NOMO-1 treated with dmso at 0.1 percent for 144 hours (cell line): ENCODE measurements at regions not wholly inside any gene's neighbourhood (a gene's known extent, or its start where the extent isn't known, plus 50 kb on each side); places are given as distances from the start of the nearest gene placed in this dataset.

ENCODE experiments used
- DNase-seq: peaks from one replicate; lab custom pipeline; 2025; ENCODE audit not compliant: unreplicated experiment; lab: John Stamatoyannopoulos, UW

DNA sequence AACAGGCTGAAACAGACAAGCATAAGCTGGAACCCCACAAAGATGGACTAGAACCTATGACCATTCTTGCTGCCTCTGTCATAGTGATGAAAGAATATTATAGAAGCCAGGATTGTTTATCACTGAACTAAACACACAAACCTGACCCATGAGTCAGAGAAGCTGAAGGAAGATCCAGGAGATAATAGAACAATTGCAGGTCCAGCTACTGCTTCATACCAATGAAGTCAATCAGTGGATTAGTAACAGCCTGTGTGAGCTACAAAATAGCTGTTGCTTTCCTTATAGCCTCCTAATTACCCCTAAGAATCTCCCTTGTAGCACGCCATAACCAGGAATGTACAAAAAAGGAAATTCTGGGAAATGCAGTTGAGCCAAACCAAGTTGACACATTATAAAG is 459.9 kb upstream of the ZNF462 start:
- DNase-seq = no peak

DNA sequence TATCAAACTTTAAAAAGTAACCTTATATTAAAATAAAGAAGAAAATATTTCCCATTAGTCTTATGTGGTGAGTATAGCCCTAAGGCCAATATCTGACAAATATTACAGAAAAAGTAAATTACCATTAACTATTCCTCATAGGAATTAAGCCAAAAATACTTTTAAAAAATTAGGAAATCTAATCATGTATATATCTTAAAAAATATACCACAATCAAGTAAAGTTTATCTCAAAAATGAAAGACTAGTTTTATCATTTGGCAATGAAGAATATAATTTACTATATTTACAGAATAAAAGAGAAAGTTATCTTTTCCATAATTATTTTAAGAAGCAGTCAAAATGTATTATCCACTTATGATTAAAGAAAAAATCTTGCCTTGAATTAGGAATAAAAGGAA is 458.8 kb upstream of the ZNF462 start:
- DNase-seq = no peak

DNA sequence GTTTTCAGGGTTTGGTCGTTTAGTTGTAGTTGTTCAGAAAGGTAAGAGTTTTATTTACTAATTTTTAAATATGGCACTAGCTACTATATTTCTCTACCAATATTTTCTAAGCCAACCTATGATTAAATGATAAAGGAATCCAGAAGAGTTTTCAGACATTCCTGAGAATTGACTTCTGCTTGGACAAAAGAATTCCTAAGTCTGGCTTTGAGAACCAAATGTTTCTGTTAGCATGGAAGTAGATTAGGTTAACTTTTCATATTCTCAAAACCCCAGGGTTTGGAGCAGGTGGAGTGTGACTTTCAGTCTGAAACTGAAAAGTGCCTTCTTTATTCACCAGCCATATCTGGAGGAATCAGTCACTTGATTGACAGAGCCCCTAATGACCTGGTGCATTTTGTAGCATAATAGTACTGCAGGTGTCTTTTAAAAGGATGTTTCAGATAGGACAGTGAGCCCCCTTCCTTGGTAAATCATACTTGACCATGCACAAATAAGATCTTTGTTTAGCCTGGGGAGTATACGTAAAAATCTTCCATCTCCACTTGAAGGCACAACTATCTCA is 457.0 kb upstream of the ZNF462 start:
- DNase-seq = no peak

DNA sequence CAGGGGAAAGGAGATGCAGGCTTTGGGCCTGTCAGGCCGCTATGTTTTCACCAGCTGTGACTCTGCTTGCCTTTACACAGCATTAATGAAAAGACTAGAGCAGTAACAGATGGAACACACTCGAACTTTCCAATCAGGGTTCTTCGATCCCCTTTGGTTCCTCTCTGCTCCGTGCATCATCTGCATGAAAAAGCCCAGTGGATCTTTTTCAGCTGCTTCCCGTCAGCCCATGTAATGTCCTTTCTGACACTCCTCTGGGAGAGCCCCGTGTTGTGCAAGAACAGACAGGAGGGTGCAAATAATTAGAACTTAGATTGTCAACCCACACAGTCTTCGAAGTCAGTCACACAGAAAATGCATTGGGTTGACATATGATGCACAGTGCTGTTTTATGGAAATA is 448.9 kb upstream of the ZNF462 start:
- DNase-seq = no peak

DNA sequence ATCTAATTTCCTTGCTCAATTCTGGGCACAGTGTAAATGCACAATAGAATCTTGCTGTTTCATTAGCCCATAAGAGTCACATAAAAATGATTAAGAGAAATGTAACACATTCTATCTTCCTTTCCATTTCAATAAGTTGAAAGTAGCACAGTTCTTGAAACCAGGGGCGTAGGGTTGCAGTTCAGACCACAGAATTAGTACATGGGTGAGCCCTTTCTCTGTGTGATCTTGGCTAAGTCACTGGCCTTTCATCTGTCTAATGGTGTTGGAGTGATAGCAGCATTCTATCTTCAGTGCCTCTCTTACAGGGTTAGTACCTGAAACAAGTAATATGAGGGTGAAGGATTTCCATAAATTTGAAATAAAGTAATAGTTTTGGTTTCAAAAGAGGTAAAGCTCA is 445.3 kb upstream of the ZNF462 start:
- no peak for DNase-seq

DNA sequence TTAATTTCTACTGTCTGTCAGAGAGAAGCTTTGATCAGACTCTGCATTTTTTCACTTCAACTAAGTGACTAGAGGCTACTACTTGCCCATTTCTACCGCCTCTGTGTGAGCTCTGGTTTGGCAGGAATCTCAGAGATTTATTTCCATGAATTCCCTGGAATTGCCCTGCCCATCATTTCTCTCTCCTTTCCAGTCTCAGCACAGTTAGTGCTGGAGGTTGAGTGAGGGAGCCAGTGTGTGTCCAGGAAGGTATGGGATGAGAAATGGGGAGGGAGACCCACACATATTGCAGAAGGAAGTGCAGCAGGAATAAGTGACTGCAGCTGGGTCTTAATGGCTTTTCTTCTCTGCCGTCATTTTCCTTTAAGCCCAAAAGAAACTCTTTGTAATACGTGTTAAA is 443.1 kb upstream of the ZNF462 start:
- DNase-seq = no peak

DNA sequence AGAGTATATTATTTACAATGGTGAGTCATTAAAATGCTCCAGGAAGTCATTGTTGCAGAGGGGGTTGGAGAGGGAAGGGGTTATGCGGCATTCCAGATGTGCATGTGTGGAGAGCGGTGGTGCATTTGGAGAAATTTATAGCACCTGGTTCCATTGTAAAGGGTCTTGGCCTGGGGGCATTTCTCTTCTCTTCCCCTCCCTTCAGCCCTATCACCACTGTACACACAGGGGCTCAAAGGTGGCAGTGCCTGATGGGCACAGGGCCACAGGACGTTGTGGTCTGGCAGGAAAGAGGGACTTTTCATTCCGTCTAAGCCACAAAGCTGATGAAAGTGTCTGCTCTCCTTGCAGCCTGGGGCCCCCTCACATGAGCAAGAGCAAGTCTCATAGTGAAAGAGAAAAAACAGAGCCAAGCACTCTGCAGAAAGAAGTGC is 442.4 kb upstream of the ZNF462 start:
- DNase-seq = no peak

DNA sequence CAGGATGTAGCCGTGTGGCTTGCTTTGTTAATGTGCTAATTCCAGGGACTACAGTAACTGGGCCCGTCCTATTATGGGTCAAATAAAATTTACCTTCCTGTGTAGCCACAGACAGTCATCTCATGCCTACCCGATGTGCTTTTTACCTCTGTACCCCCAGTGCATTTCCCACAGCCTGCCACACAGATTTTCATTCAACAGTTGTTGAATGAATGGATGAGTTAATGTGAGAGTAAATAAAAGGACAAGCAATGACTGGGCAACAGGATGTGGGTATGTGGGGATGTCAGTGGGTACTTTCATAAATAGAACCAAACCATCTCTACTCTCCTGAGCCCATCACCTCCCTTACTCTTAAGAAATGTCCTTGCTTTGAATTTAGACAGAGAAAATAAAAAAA is 441.2 kb upstream of the ZNF462 start:
- no peak for DNase-seq

DNA sequence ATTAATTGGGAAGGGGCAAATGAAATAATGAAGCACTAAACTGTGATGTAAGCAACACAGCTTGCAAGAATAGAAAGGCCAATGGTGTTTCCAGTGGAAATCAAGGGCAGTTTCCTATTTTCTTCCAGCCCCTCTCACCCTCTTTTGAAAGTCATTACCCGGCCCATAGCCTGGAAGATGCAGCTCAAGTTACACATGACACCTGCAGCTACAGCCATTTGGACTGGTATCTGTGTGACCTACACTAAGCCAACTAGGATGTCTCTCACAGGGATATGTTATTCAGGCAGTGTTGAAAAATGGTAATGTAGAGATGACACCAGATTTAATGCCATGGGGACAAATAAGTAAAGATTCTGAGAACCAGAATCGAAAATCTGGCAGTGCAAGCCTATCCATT is 439.4 kb upstream of the ZNF462 start:
- no peak for DNase-seq

DNA sequence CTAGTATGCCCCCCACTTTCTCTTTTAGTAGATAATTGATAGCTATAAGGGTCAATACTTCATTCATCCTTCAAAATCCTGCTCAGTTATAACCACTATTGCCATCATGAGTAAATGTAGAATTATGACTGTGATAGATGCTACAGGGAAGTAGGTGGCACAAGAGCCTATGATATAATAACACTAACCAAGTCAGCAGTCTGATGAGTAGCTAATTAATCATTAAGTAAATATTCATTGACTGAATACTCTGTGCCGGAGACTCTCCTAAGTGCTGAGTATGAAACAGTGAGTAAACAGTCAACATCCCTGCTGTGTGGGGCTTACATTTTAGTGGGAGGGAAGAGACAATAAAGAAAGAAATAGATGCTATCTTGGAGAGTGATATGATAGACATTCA is 430.3 kb upstream of the ZNF462 start:
- no peak for DNase-seq

DNA sequence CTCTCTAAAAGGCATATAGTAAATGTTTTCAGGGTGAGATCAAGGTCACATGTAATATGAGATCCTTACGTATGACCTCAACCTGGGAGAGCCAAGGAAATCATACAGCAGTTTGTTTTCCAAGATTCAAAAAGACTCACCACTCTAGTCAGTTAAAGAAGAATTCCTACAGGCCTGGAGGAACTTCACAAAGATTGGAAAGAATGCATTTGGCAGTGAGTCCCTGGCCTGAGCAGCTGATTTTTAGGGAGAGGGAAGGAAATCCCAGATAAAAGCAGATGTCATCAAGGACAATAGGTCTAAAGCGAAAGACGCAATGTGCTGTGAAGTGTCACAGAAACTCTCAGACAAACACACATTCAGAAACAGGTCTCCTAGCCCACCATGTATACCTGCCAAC is 424.0 kb upstream of the ZNF462 start:
- DNase-seq = no peak

DNA sequence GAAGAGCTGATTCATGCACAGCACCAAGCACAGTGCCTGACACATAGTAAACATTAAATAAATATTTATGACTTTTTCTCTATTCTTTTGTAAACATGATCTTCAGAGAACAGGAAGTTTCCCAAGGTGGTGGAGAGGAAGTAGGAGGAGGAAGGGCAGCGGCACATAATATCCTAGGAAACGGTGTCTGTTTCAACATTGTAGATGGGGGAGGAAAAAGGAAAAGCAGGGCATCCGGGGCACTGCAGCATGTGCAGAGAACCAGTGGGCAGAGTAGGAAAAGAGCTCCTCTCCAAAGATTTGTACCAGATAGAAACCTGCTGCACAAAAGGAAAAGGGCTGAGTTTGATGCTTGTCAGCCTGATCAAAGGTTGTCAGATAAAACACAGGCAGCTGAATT is 421.7 kb upstream of the ZNF462 start:
- no peak for DNase-seq

DNA sequence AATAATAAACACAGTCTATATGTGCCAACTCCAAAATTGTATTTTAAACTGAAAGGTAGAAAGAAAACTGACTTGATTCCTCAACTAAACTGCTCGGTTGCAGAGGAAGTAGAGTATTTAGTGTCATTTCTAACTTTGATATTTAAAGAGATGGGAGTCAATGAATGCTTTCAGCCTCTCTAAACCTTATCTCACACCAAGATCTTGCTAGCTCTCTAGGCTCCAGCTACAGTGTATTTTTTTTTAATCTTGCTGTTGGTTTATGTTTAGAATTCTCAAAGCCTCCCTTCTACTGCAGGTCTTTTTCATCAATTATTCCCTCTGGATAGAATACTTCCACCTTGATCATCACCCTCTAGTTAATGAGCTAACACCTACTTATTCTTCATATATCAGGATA is 419.4 kb upstream of the ZNF462 start:
- DNase-seq = no peak

DNA sequence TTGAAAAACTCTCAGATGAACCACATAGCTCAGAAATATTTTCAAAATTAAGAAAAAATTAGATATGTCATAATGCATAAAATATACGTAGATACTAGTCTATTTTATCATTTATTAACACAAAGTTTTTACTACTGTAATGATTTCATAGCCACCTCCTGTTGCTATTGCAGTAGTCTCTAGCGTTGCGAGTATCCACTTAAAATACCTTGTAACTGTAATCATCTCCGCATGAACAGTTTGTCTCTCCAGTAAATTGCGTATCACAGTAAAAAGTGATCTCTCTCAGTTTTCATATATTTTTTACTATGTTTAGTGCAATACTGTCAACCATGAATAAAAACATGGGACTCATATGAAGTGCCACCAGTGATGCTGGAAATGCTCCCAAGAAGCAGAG is 417.9 kb upstream of the ZNF462 start:
- no peak for DNase-seq

DNA sequence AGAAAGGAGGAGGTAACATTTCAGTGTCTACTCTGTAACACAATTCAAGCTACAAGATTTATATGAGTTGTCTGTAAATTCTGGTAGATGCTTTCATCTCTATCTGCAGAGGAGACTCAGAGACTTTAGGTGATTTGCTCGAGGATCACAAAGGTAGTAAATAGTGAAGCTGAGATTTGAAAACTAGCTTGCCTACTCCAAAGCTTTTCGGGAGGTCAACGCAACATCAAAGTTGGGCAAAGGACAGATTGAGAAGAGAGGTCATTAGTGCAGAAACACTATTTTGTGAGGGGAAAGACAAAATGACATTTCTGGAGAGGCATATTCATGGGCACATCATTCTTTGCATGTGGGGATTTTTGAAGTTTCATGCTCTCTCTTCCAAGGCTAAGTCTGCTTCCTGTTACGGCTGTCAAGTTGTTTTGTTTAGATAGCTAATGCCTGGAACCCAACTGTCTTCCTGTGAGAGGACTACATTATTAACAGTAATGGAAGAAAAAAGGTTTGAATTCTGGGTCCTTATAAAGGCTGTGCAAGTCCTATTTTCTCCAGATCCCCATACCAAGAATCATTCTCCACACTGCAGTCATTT is 413.5 kb upstream of the ZNF462 start:
- no peak for DNase-seq

DNA sequence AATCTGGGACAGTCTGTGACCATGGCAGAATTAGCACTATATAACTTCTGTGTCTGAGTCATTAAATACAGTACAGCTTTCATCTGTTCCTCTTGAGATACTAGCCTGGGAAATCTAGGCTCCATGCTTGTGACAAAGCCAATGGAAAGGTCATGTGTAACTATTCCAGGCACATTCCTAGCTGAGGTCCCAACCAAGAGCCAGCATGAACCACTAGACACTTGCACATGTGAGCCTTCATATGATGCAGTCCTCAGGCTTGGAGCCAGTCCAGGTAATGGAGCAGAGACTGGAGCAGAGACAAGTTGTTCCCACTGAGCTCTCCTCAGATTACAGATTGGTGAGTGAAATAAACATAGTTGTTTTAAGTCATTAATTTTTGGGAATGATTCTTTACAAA is 412.4 kb upstream of the ZNF462 start:
- no peak for DNase-seq

DNA sequence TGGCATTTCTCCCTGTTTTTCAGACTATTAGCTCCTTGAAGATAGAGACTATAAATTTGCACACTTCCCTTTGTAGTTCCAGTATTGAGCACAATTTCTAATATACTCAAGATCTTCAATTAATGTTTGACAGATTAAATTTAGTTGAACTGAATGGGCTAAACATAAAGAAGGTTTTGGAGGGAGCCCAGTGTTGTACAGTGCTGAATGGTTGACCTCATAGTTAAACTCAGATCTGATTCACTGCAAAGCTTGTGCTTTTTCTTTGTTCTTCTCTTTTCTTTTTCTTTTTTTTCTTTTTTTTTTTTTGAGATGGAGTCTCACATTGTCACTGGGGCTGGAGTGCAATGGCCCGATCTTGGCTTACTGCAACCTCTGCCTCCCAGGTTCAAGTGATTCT is 411.7 kb upstream of the ZNF462 start:
- DNase-seq = no peak

DNA sequence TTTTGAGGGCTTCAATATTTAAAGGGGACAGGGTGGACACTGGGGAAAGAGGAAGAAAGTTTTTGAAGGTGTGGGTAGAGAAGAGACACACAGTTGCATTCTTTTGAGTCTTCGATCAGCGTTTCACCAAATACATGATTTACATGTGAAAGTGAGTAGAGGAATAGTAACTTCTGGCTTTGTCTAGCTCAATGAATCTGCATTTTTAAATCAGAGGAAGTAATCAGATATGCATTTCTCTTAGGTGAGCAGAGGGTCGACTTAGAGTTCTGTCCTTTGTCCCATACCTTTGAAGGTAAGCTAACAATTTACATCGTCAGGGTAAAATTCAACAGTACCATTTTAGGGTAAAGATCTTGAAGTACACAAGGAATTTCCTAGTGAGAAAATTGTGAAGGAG is 406.4 kb upstream of the ZNF462 start:
- no peak for DNase-seq

DNA sequence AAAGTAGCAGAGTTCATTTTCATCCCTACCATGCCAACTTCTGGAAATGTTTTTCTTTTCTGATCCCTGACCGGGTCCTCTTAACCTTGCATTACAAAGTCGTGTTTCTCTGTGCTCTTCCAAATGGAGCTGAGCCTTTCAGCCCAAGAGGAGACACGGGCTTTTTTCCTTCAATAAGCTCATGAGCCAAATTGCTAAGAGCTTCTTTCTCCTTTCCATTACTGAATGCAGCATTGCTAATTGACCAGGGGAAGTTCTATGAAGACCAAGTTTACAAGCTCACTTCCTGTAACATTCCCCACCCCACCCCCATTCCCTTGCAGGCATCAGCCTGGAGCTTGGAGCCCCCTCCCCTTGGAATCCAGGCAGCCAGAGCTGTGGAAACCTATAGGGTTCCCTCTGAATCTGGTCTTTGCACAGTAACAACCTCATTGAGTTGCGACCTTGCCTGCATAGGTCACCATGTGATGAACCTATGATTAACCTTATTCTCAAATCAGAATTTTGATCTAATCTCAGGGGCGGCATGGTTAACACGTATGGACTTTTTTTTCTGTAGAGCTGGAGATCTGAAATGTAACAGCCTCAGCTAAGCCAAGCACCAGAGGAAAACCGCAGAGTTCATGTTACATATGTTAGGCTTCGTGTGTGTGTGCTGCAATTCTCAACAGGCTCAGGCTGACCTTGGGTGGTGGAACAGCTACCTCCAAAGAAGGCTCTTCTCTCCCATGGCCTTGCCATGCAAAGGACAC is 395.7 kb upstream of the ZNF462 start:
- no peak for DNase-seq

DNA sequence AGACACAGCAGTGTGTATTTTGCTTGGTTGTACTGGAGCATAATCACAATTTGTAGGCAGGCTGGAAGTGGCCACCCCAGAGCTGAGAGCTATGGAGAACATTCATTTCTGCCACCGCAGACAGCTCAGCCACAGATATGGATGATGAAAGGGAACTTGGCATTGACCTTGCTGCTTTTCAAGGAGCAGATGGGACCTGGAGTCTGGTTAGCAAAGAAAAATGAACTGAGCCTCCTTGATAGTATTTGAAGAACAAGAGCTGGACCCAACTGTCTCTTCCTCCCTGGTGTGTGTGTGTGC is 395.2 kb upstream of the ZNF462 start:
- DNase-seq = no peak

DNA sequence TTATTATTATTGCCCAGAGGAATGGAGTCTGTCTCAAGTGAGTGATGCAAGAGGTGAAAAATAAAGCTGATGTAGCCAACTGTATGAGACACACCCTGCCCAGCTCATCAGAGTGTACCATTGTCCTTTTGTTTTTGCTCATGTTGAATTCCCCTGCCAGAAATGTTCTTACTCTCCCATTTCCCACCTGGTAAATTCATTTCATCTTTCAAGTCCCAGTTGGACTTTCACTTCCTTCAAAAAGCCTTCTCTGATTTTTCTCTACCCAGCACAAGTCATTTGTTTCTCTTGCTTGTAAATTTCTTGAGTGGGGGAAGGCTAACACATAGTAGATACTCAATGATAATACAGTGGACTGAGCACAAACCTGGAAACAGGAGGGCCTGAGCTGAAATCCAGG is 394.5 kb upstream of the ZNF462 start:
- DNase-seq = no peak

DNA sequence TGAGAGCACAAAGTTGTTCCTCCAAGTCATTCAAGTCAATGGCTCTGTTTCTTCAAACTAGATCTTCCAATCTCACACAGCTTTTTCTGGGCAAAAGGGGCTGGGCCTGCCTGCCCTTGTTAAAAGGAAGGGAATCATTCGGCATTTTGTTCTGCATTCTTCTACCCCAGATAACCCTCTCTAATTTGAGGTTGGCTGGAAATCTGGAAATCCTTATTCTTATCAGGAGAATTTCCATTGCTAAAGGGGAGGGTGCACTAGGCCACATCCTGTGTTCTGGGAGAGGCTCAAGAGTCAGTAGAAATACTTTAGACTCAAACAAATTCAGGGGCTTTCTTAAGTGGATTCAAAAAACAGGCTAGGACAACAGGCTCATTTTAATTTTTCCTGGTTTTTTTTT is 384.7 kb upstream of the ZNF462 start:
- DNase-seq = no peak

DNA sequence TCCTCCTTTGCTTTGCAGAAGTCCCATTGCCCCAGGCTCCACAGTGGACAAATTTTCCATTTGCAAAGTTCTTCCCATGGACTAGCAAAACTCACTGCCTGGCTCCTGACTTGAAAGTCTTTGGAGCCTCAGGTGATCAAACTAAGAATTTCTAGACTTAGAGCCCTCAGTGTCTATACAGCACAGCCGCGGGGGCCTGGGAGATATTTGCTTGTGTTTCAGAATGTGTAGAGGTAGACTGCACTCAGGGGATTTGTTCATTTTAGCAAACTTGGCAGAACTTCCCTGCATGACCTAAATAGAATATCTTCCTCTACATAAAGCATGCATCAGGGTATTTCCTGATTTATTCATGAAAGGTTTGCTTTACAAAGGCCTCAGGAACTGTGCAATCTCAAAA is 384.2 kb upstream of the ZNF462 start:
- DNase-seq = no peak
